IMR-90 (cell line): ENCODE measurements at regions not wholly inside any gene's neighbourhood (a gene's known extent, or its start where the extent isn't known, plus 50 kb on each side); places are given as distances from the start of the nearest gene placed in this dataset.

Source experiments
- BHLHE40 ChIP-seq: fragments of 150-350 bp; IDR thresholded peaks from 2 replicates; pipeline ENCODE4 v1.6.1; 2016; ENCODE audit warnings: mild to moderate bottlenecking, low read depth, low read length
- CEBPB ChIP-seq: IDR thresholded peaks from 2 replicates; pipeline ENCODE4 v1.6.1; 2012; ENCODE audit warnings: low read depth, low read length, improper control_type of control experiment
- MXI1 ChIP-seq: IDR thresholded peaks from 2 replicates; pipeline ENCODE4 v1.6.1; 2012; ENCODE audit warnings: low read depth, mild to moderate bottlenecking, low read length, moderate library complexity, borderline replicate concordance
- POLR2A ChIP-seq: IDR thresholded peaks from 2 replicates; pipeline ENCODE4 v1.6.1; 2012; ENCODE audit warnings: mild to moderate bottlenecking, low read depth, low read length
- RAD21 ChIP-seq: IDR thresholded peaks from 2 replicates; pipeline ENCODE4 v1.6.1; 2012; ENCODE audit warnings: low read length, improper control_type of control experiment
- RCOR1 ChIP-seq: IDR thresholded peaks from 2 replicates; pipeline ENCODE4 v1.6.1; 2012; ENCODE audit warnings: mild to moderate bottlenecking, low read length, improper control_type of control experiment; ENCODE audit not compliant: insufficient replicate concordance
- SMC3 ChIP-seq: fragments of 150-350 bp; IDR thresholded peaks from 2 replicates; pipeline ENCODE4 v1.6.1; 2016; ENCODE audit warnings: low read depth, mild to moderate bottlenecking, antibody characterized with exemption, low read length, moderate library complexity
- TF ChIP-seq, protein P1 (sequence below): conservative IDR thresholded peaks from 2 replicates; pipeline ENCODE4 v1.5.1; 2012; ENCODE audit warnings: mild to moderate bottlenecking, low read depth, low read length, improper control_type of control experiment

DNA sequence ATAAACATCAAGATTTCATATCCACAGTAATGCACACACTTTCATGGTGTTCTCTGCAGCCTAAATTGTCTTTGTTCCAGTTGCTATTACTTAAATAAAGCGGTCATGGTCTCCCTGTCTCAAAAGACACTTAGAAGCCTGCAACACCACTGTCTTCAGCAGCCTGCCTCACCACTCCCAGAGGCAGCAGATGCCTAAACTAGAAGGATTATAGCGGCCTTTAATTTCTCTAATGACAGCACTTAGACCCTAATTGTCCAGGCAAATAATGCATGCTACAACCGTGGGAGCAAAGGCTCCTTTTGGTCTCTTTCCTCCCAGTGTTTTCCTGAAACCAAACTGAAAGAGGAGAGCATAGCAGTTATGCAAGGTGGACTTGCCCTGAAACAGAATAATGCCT lies 248.8 kb upstream of the SLC39A10 start:
- TF ChIP-seq, protein P1, sequence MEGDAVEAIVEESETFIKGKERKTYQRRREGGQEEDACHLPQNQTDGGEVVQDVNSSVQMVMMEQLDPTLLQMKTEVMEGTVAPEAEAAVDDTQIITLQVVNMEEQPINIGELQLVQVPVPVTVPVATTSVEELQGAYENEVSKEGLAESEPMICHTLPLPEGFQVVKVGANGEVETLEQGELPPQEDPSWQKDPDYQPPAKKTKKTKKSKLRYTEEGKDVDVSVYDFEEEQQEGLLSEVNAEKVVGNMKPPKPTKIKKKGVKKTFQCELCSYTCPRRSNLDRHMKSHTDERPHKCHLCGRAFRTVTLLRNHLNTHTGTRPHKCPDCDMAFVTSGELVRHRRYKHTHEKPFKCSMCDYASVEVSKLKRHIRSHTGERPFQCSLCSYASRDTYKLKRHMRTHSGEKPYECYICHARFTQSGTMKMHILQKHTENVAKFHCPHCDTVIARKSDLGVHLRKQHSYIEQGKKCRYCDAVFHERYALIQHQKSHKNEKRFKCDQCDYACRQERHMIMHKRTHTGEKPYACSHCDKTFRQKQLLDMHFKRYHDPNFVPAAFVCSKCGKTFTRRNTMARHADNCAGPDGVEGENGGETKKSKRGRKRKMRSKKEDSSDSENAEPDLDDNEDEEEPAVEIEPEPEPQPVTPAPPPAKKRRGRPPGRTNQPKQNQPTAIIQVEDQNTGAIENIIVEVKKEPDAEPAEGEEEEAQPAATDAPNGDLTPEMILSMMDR, result no peak
- no peak for TF ChIP-seq MXI1
- TF ChIP-seq SMC3, result no peak
- no peak for TF ChIP-seq CEBPB
- no peak for TF ChIP-seq POLR2A
- TF ChIP-seq BHLHE40, result no peak
- no peak for TF ChIP-seq RCOR1
- no peak for TF ChIP-seq RAD21
